DND-41 (cell line): ENCODE measurements at regions not wholly inside any gene's neighbourhood (a gene's known extent, or its start where the extent isn't known, plus 50 kb on each side); places are given as distances from the start of the nearest gene placed in this dataset.

Source experiments
- ATAC-seq: fragments of 200-7000 bp; cut with Tn5 transposase; 3 replicates; pipeline ENCODE4 v1.9.1; 2021; ENCODE audit warnings: low read depth; ENCODE audit not compliant: insufficient read depth
- DNase-seq: peaks from one replicate; pipeline ENCODE4 v3.0.0-alpha.2; 2020
- H2AFZ ChIP-seq: 2 replicates; pipeline ENCODE4 v1.6.0; 2012; ENCODE audit warnings: low read depth, low read length
- H3K27ac ChIP-seq: 2 replicates; pipeline ENCODE4 v1.5.1; 2012; ENCODE audit warnings: low read length, inconsistent platforms
- H3K27me3 ChIP-seq: fragments of 200-600 bp; sonication (generic); 2 replicates; pipeline ENCODE4 v1.6.0; 2012; ENCODE audit warnings: low read length, mild to moderate bottlenecking, inconsistent platforms; ENCODE audit not compliant: insufficient read depth, poor library complexity
- H3K36me3 ChIP-seq: 2 replicates; pipeline ENCODE4 v1.5.1; 2012; ENCODE audit warnings: low read length, inconsistent platforms; ENCODE audit not compliant: insufficient read depth
- H3K4me1 ChIP-seq: 2 replicates; pipeline ENCODE4 v1.5.1; 2012; ENCODE audit warnings: mild to moderate bottlenecking, low read length; ENCODE audit not compliant: insufficient read depth
- H3K4me2 ChIP-seq: 2 replicates; pipeline ENCODE4 v1.6.0; 2012; ENCODE audit warnings: mild to moderate bottlenecking, moderate library complexity, low read length, inconsistent platforms; ENCODE audit not compliant: insufficient read depth
- H3K4me3 ChIP-seq, 2 experiments: fragments of 200-600 bp in 1 of 2; shearing (Covaris generic) in 1 of 2; 2 replicates each; pipeline ENCODE4 v1.5.1; 2012 to 2016; ENCODE audit warnings: inconsistent platforms in 2 of 2, low read length in 2 of 2, mild to moderate bottlenecking in 2 of 2, low read depth in 1 of 2, moderate library complexity in 1 of 2
- H3K79me2 ChIP-seq: 2 replicates; pipeline ENCODE4 v1.6.0; 2012; ENCODE audit warnings: low read length, inconsistent platforms; ENCODE audit not compliant: insufficient read depth
- H3K9ac ChIP-seq: 2 replicates; pipeline ENCODE4 v1.6.0; 2012; ENCODE audit warnings: low read depth, mild to moderate bottlenecking, inconsistent platforms, low read length, moderate library complexity
- H3K9me3 ChIP-seq: 2 replicates; pipeline ENCODE4 v1.5.1; 2012; ENCODE audit warnings: low read length, moderate library complexity, mild to moderate bottlenecking, inconsistent platforms; ENCODE audit not compliant: insufficient read depth, severe bottlenecking
- H4K20me1 ChIP-seq: 2 replicates; pipeline ENCODE4 v1.6.0; 2012; ENCODE audit warnings: low read length; ENCODE audit not compliant: insufficient read depth
- EZH2 ChIP-seq: IDR thresholded peaks from 3 replicates; pipeline ENCODE4 v1.6.1; 2012; ENCODE audit warnings: borderline replicate concordance, low read depth, mild to moderate bottlenecking, moderate library complexity, low read length, inconsistent platforms; ENCODE audit not compliant: severe bottlenecking
- TF ChIP-seq, protein P1 (sequence below): IDR thresholded peaks from 2 replicates; pipeline ENCODE4 v1.5.1; 2012; ENCODE audit warnings: borderline replicate concordance, low read length, moderate library complexity, mild to moderate bottlenecking; ENCODE audit not compliant: poor library complexity, severe bottlenecking; ENCODE audit errors: extremely low read depth

DNA sequence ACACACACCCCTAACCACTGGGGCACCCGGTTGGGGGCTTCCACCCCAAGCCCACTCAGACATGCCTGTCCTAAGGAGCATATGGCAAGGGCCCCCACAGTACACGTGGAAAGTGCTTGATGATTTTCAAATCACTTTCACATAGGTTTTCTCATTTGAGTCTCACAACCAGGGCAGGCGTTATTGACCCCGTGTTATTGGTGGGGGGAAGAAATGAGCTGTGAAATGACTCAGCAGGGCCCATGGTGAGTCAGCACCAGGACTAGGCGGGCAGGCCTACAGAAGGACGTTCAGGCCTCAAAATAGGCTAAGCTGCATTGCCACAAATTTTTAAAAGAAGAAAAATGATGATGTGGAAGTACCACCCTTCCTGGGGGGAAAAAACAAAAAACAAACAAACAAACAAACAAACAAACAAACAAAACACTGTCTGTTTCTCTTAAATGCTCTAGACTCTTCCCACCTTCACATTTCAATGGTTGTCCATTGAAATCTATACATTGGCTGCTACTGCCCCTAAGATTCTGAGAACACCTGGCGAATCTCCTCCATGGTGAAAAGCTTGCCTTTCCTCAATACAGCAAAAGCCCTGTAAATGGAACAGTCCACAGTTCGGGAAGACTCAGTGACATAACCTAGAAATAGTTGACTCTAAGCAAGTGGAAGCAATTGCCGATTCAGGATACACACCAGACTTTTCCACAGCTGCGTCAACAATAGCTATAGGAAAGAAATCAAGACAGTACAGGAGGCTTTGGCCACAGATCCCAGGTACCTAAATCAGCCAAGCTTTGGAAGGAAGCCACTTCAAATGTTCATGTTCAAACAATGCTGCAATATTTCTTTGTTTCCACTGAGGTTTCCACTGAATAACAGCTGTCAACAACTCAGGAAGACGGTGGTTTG is 234.7 kb downstream of the TOMM20 start:
- H2AFZ ChIP-seq, result no peak overlapping the region
- peaks cover 22% of the 10 kb centered on the region for H3K4me1 ChIP-seq
- TF ChIP-seq, protein P1, sequence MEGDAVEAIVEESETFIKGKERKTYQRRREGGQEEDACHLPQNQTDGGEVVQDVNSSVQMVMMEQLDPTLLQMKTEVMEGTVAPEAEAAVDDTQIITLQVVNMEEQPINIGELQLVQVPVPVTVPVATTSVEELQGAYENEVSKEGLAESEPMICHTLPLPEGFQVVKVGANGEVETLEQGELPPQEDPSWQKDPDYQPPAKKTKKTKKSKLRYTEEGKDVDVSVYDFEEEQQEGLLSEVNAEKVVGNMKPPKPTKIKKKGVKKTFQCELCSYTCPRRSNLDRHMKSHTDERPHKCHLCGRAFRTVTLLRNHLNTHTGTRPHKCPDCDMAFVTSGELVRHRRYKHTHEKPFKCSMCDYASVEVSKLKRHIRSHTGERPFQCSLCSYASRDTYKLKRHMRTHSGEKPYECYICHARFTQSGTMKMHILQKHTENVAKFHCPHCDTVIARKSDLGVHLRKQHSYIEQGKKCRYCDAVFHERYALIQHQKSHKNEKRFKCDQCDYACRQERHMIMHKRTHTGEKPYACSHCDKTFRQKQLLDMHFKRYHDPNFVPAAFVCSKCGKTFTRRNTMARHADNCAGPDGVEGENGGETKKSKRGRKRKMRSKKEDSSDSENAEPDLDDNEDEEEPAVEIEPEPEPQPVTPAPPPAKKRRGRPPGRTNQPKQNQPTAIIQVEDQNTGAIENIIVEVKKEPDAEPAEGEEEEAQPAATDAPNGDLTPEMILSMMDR, result no peak
- no peak for TF ChIP-seq EZH2
- no peaks in the 10 kb centered on the region for H4K20me1 ChIP-seq
- DNase-seq, result no peak
- no peak overlapping the region for H3K9ac ChIP-seq
- no peak overlapping the region for H3K4me3 ChIP-seq
- H3K27me3 ChIP-seq, result no peaks in the 10 kb centered on the region
- ATAC-seq, result peak; percentile 44
- no peak overlapping the region for H3K4me2 ChIP-seq
- no peaks in the 10 kb centered on the region for H3K79me2 ChIP-seq
- H3K36me3 ChIP-seq, result no peaks in the 10 kb centered on the region
- H3K27ac ChIP-seq, result 0 out of 2 replicates have a peak overlapping the region, but pooled peaks have one; percentile 18
- H3K9me3 ChIP-seq, result no peaks in the 10 kb centered on the region

- H3K27me3 ChIP-seq, result no peaks in the 10 kb centered on the region
- peaks cover 22% of the 10 kb centered on the region for H3K4me1 ChIP-seq
Measured at GRCh38 chr1:234893359-234893724, 235.3 kb downstream of the TOMM20 start.

GRCh38 chr1:234892642-234893041 is 236.0 kb downstream of the TOMM20 start:
- no peak for ATAC-seq
- H3K79me2 ChIP-seq, result no peaks in the 10 kb centered on the region
- H3K4me2 ChIP-seq, result no peak overlapping the region
- no peak overlapping the region for H3K9ac ChIP-seq
- H3K4me1 ChIP-seq, result peaks cover 22% of the 10 kb centered on the region
- H3K27ac ChIP-seq, result no peak overlapping the region
- H3K9me3 ChIP-seq, result no peaks in the 10 kb centered on the region
- H3K4me3 ChIP-seq, result no peak overlapping the region
- no peak overlapping the region for H2AFZ ChIP-seq
- TF ChIP-seq EZH2, result no peak
- TF ChIP-seq, protein P1, result no peak
- no peaks in the 10 kb centered on the region for H4K20me1 ChIP-seq
- no peak for DNase-seq
- no peaks in the 10 kb centered on the region for H3K36me3 ChIP-seq
- H3K27me3 ChIP-seq, result no peaks in the 10 kb centered on the region

More at GRCh38 chr1:234893359-234893724, 235.3 kb downstream of the TOMM20 start:
- Histone ChIP-seq H3K79me2 (no peaks in the 10 kb centered on the region), H3K4me3 (no peak overlapping the region), H3K4me2 (no peak overlapping the region), H3K36me3 (no peaks in the 10 kb centered on the region), H2AFZ (no peak overlapping the region), H3K9ac (no peak overlapping the region), H3K9me3 (no peaks in the 10 kb centered on the region), H3K27ac (0 out of 2 replicates have a peak overlapping the region, but pooled peaks have one; percentile 18), H4K20me1 (no peaks in the 10 kb centered on the region)
- TF ChIP-seq EZH2, result no peak
- TF ChIP-seq, protein P1, result no peak
- ATAC-seq, result no peak
- no peak for DNase-seq
